ENCODE measurements at regions not wholly inside any gene's neighbourhood (a gene's known extent, or its start where the extent isn't known, plus 50 kb on each side); places are given as distances from the start of the nearest gene placed in this dataset.

GRCh38 chr1:217190359-217190758, 440.5 kb downstream of the GPATCH2 start:
- no peak for TF ChIP-seq CTCF (IDR thresholded peaks at IDR 0.05; ENCODE audit: low read depth, low read length, poor library complexity, severe bottlenecking)
- TF ChIP-seq EZH2phosphoT487 (IDR thresholded peaks at IDR 0.05; ENCODE audit: borderline replicate concordance, low read length), result no peak
- Histone ChIP-seq H3K36me3 (ENCODE audit: control insufficient read depth, low read length) (no peaks in the 10 kb centered on the region), H4K20me1 (ENCODE audit: control insufficient read depth, insufficient read depth, low read depth, low read length) (no peaks in the 10 kb centered on the region), H3K4me1 (ENCODE audit: control insufficient read depth, low read length) (no peaks in the 10 kb centered on the region), H3K27me3 (ENCODE audit: control insufficient read depth, low read length) (no peaks in the 10 kb centered on the region), H3K9me3 (ENCODE audit: control insufficient read depth, insufficient read depth, low read length) (no peaks in the 10 kb centered on the region), H3K79me2 (ENCODE audit: control insufficient read depth, low read length) (no peaks in the 10 kb centered on the region), H3K4me2 (ENCODE audit: low read length) (no peak overlapping the region), H3K9me2 (replicated peaks; ENCODE audit: control insufficient read depth, low read length) (no peaks in the 10 kb centered on the region), H3K27ac (ENCODE audit: low read depth, low read length) (no peak overlapping the region), H3K4me3 (ENCODE audit: low read length) (no peak overlapping the region), H3F3A (ENCODE audit: control insufficient read depth, insufficient read depth) (no peaks in the 10 kb centered on the region)

GRCh38 chr1:217189362-217189761, 441.5 kb downstream of the GPATCH2 start:
- no peaks in the 10 kb centered on the region for H4K20me1 ChIP-seq (ENCODE audit: control insufficient read depth, insufficient read depth, low read depth, low read length)
- H3K27ac ChIP-seq (ENCODE audit: low read depth, low read length), result no peak overlapping the region
- TF ChIP-seq EZH2phosphoT487 (IDR thresholded peaks at IDR 0.05; ENCODE audit: borderline replicate concordance, low read length) (no peak), CTCF (IDR thresholded peaks at IDR 0.05; ENCODE audit: low read depth, low read length, poor library complexity, severe bottlenecking) (no peak)
- no peaks in the 10 kb centered on the region for H3K27me3 ChIP-seq (ENCODE audit: control insufficient read depth, low read length)
- no peaks in the 10 kb centered on the region for H3K9me3 ChIP-seq (ENCODE audit: control insufficient read depth, insufficient read depth, low read length)
- H3K4me1 ChIP-seq (ENCODE audit: control insufficient read depth, low read length), result no peaks in the 10 kb centered on the region
- H3K79me2 ChIP-seq (ENCODE audit: control insufficient read depth, low read length), result no peaks in the 10 kb centered on the region
- H3K36me3 ChIP-seq (ENCODE audit: control insufficient read depth, low read length), result no peaks in the 10 kb centered on the region
- H3K4me3 ChIP-seq (ENCODE audit: low read length), result no peak overlapping the region
- no peak overlapping the region for H3K4me2 ChIP-seq (ENCODE audit: low read length)
- no peaks in the 10 kb centered on the region for H3F3A ChIP-seq (ENCODE audit: control insufficient read depth, insufficient read depth)
- no peaks in the 10 kb centered on the region for H3K9me2 ChIP-seq (replicated peaks; ENCODE audit: control insufficient read depth, low read length)

- Histone ChIP-seq H3K27me3 (ENCODE audit: control insufficient read depth, low read length) (no peaks in the 10 kb centered on the region), H3K4me3 (ENCODE audit: low read length) (no peak overlapping the region), H3F3A (ENCODE audit: control insufficient read depth, insufficient read depth) (no peaks in the 10 kb centered on the region), H3K4me2 (ENCODE audit: low read length) (no peak overlapping the region), H4K20me1 (ENCODE audit: control insufficient read depth, insufficient read depth, low read depth, low read length) (no peaks in the 10 kb centered on the region), H3K9me2 (replicated peaks; ENCODE audit: control insufficient read depth, low read length) (no peaks in the 10 kb centered on the region), H3K79me2 (ENCODE audit: control insufficient read depth, low read length) (no peaks in the 10 kb centered on the region), H3K36me3 (ENCODE audit: control insufficient read depth, low read length) (no peaks in the 10 kb centered on the region), H3K9me3 (ENCODE audit: control insufficient read depth, insufficient read depth, low read length) (no peaks in the 10 kb centered on the region), H3K27ac (ENCODE audit: low read depth, low read length) (no peak overlapping the region), H3K4me1 (ENCODE audit: control insufficient read depth, low read length) (no peaks in the 10 kb centered on the region)
- TF ChIP-seq CTCF (IDR thresholded peaks at IDR 0.05; ENCODE audit: low read depth, low read length, poor library complexity, severe bottlenecking) (no peak), EZH2phosphoT487 (IDR thresholded peaks at IDR 0.05; ENCODE audit: borderline replicate concordance, low read length) (no peak)
Measured at GRCh38 chr1:217188280-217189237, 442.3 kb downstream of the GPATCH2 start.

Data from DOHH2 (cell line).